HG03469 (cell line): ENCODE measurements at regions not wholly inside any gene's neighbourhood (a gene's known extent, or its start where the extent isn't known, plus 50 kb on each side); places are given as distances from the start of the nearest gene placed in this dataset.

Experiments
- ATAC-seq: cut with Tn5 transposase; IDR thresholded peaks from one replicate; pipeline ENCODE4 v1.9.1; 2021; ENCODE audit warnings: mild to moderate bottlenecking, moderate library complexity, moderate number of reproducible peaks; ENCODE audit not compliant: unreplicated experiment

DNA sequence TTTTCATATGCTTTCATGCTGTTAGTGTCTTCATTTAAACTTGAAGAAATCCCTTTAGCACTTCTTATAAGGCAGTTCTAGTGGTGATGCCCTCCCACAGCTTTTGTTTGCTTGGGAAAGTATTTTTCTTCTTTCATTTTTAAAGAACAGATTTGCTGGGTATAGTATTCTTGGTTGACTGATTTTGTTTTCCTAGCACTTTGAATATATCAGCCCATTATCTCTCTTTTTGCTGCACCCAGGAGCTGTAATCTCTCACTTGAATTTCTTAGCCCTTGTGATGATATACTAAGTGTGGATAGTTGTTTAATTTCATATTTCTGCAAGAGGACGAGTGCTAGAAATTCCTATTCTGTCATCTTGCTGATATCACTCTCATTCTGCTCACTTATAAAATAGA lies 283.7 kb downstream of the GPAT3 start:
- ATAC-seq, result no peak

DNA sequence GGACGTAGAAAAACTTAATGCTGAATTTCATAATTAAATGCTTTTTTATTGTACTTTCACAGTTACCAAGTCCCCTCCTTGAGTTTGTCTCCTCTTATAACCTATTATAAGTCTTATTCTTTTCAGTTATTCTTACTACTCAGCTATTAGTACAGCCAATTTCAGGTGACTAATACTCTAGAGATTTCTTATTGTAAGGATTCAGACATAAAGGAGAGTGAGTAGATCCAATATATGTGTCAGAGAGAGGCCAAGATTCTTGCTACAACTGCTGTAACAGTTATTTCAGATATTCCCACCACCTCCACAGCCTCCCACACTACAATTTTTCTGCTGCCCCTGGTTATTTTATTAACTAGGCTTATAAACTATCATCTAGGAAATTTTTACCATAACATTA lies 274.5 kb downstream of the GPAT3 start:
- ATAC-seq, result no peak

DNA sequence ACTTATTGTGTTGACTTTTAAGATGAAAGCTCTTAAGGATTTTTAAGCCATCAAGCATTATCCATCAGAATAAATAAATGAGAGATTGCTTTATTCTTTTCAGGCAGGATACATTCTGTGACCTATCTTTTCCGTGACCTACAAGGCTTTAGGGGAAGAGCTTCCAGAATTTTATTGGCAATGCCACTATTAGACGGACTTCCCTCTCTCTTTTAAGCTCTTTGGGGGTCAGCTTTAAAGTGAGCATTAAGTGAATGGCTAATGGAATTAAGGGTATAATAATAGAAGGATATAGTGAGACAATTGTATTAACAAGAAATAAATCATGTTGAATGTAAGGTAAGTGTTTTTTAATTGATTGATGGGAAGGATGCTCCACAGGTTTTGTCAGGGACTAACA lies 273.7 kb downstream of the GPAT3 start:
- ATAC-seq, result no peak

DNA sequence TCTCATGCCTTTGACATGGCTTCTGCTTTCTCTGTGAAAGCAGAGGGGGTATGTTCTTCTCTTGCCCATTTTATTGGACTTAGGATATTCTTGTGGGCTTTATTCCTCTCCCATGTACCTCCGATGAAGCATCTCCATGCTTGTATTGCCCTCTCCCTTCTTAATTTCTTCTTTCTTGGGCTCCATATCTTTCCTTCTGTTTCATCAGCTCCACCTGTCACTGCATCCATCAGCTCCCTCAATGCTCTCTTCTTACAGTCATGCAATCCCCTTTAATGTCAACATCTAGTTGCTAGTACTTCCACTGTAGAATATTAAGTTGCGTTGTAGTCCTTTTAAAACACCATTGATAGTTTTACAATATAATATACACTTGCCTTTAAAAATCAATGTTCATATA lies 257.6 kb downstream of the GPAT3 start:
- ATAC-seq, result no peak

DNA sequence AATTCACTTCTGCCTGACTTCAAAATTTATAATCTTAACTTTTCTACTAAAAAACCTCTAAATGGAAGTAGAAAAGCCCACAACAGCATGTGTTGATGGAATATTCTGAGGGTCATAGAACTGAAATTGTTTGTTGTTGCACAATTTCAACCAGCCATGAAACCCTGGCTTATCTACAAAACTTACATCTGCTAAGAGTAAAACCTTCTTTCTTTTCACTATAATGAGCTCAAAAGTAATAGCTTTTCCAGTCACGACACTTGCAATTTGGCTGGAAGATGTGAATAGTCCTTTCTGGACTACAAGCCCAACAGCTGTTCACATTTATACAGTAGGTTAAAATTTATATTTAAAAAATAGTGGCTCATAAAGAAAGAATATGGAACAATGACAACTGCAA lies 250.0 kb downstream of the GPAT3 start:
- no peak for ATAC-seq

DNA sequence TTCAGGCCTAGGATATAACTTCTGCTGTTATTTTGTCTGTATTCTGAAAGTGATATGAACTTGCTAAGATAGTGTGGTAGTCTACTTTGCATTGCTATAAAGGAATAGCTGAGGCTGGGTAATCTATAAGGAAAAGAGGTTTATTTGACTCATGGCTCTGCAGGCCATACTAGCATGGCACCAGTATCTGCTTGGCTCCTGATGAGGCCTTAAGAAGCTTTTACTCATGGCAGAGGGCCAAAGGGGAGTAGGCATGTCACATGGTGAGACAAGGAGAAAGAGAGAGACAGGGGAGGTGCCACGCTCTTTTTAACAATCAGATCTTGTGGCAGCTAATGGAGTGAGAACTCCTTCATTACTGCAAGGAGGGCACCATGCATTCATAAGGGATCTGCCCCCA lies 247.3 kb downstream of the GPAT3 start:
- ATAC-seq, result no peak

DNA sequence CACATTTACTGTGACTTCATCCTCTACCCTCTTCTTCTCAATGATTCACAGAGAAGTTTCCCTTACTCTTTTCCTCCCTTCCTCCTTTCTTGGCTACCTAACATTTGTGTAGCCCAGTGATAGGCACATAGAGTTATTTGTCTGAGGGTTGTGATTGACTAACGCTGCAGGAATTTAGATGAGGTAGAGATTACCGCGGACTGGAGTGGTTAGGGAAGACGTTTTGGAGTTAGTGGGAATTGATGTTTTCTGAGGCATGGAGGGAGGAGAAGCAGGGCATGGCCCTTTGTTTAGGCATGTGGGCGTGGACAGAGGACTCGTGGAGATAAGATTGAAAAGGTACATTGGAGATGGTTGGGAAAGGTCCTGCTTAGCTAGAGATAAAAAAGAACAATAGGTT lies 246.7 kb downstream of the GPAT3 start:
- no peak for ATAC-seq

DNA sequence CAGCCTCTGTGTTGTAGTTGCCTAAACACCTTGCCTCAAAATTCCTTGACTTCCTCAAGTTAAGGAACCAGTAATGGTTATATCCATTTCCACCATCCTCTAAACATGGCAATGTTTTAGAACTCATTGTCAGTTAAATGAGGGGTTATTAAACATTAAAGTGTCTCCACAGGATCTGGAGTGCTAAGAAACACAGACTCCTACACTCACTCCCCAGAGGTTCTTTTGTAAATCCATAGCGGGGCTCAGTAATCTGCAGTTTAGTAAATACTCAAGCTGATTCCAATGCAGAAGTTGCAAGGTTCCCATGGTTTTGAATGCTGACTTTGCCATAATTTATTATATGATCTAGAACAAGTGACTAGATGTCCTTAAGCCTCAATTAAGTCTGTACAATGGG lies 245.5 kb downstream of the GPAT3 start:
- ATAC-seq, result no peak

DNA sequence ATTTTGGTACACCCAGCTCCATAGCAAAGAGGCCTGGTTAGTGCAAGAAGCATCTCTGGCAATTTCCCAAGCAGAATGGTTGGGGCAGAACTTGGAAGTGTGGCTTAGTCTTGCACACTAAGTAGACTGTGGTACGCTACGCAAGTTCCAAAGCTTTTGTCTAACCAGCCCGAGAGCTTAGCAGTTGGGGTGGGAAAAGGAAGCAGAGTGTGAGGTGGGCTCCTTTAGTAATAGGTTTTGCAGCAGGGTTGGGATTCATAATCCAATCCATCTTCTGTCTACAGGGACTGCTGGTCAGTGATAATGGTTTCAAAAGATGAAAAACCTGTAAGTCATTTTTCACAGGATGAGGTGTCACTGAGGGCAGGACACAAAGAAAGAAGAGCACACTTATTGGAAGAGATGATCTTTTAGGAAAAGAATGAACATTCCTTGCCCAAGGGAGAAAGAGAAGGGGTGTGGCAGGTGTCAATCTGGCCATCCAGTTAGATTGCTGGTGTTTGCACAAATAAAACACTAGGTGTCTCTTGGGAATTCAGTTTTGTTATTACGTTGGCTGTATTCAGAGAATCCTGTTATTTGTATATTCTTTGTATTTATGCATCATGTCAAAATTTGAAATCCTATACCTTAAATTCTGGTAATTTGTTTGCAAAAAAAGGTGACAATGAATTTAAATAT lies 244.3 kb downstream of the GPAT3 start:
- no peak for ATAC-seq

DNA sequence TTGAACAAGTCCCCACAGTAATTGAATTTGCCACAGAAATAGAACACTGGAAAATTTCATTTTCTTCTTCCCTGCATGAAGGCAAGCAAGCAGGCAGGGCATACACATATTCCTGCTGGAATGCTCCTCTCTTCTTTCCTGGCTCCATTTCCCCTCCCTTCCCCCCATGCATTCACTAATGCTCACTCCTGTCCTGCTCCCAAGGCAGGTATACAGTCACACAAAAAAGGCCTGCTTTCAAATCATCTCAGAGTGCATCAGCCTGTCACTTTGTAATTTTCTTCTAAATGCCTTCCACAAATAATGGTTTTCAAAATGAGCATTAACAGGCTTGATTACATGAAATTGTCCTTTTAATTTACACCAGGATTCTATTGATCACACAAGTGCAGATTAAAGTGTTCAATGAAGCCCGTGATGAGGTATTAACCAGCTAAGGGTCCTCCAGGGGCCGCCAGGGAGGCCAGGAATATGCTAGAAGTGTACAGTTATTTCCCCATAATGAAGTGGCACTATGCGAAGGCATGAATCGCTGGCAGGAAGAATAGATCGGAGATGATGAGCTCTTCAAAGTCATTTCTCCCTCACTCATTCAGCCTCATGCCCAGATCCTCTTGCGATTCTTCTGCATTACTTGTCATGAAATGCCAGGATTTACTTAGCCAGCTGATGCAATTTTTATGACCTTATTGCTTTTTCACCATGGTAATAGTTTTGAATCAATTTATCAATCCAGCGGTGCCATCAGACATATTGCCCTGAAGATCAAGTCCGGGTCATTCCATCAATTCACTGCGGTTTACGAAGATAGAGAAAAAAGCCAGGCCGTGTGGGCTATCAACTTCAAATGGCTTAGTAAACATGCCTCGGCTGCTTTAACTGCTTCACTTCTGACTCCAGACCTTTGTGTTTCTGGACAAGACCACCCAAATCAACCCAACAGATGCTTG lies 243.5 kb downstream of the GPAT3 start:
- no peak for ATAC-seq

DNA sequence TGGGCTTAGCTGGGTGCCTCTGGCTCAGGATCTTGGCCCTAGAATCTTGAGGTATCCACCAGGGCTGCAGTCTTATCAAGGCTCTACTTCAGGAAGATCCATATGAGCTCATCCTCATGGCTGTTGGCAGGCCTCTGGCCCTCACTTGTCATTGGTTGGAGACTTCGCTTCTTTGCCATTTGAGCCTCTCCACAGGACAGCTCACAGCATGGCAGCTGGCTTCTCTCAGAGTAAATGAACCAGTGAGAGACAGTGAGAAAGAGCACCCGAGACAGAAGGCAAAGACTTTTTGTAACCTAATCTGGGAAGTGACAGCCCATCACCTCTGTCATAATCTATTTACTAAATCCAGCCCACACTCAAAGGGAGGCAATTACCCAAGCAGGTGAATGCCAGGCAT lies 236.8 kb downstream of the GPAT3 start:
- no peak for ATAC-seq

DNA sequence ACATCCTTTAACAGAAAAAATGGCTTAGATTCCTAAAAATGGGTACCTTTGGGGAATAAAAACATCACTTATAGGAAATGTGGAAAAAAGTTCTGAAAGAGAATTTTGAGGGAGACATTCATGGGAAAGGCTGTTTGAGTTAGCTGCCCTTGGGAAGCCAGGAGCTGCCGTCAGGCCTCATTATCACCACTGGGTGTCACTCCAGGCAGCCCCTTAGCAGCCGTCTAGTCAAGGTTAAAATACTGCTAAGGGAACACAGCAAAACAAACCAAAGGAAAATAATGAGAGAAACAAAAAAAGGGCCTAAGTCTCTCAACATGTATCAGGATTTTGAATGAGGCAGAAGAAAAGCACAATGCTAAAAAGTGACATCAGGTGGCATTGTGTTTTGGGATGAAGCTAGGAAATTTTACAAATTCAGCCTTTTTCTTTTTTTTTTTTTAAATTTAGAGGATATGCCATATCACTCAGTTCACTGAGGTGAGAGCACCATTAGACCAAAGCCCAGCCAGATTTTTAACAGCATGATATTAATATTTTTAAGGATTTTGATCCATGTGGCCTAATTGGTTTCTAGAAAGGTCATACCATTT lies 235.3 kb downstream of the GPAT3 start:
- ATAC-seq, result no peak

DNA sequence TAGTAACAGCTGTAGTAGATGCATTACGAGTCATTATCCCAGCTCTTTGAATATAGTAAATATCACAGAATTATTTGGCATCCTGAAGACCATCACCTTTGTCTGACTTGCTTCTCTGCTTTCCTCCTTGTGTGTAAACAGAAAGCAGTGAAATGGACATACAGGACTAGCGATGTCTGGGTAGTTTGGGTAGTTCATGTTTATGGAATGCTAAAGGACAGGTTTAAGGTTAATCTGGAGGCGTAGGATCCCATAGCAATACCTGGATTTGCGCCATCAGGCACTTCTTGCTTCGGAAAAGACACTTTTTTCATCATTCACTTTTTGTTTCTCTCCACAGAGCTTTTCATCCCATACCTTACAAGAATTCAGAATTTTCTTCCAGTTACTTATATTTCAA lies 232.2 kb downstream of the GPAT3 start:
- ATAC-seq, result no peak

DNA sequence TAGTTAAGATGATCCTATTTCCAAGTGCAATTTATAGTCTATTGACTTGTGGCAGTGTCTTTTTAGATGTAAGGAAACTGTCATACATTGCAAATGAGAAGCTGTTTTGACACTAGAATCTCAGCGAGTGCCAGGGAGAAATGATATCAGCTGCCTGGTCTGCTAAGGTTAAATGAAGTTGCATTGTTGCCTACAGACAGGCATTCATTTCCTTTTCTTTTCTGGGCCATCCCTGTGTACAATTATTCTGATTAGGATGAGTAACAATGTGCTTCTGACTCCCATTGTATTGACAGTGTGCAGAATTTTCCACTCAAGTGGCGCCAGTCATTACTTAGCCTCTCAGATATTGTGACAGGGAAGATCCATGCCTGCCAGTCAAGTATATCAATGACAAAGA lies 231.2 kb downstream of the GPAT3 start:
- ATAC-seq, result no peak

DNA sequence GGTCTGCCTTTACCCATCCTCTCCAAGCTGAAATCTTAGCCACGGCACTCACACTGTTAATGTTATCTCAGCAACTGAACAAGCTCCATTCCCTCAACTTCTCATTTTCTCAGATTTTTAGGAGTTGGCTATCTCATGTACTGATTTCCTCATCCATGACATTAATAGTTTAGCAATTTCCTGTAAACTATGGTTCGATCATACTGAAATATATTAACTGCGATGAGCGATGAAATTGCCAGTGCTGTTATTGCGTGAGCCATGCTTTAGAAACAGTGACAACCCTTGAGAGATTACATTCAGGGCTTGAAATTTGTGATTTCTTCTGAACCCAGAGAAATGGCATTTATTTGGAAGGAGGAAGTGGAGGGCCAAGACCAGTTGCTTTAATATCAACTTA lies 223.7 kb downstream of the GPAT3 start:
- ATAC-seq, result no peak

DNA sequence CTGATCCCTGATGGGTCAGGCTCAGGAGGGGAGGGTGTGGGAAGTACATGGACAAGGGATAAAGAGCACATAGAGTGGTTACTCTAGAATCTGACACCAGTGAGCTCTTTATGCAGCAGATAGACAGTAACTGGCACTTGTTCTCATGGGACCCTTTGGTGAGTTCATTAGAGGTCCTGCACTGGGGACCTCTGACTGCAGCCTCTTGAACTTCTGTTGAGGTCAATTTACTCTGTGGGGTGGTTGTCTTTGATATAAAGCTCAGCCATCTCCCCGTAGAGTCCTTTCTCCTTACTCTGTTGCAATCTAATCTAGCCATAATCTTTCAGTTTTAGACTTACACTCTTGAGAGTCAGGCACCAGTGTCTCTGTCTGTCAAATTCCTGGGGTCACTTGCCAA lies 222.4 kb downstream of the GPAT3 start:
- no peak for ATAC-seq

DNA sequence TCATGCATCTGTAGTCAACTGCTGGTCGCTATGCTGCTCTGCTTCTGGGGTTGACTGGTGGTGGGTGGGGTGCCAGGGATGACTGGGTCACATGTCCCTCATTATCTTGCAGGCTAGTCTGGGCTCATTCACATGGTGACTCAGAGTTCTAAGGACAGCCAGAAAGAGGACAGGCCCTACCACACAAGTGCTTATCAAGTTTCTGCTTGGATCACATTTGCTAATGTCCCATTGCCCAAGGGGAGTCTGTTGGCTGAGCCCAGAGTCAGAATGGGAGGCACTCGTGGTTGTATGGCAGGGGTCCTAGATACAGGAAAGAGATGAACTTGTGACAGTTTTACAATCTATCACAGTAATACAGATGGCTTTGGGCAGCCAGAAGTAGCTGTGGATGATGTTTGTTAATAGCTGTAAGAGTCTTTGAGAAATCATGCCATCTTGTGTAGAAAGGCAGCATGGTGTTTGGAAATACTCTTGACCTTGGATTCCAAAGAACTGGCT lies 221.3 kb downstream of the GPAT3 start:
- no peak for ATAC-seq

DNA sequence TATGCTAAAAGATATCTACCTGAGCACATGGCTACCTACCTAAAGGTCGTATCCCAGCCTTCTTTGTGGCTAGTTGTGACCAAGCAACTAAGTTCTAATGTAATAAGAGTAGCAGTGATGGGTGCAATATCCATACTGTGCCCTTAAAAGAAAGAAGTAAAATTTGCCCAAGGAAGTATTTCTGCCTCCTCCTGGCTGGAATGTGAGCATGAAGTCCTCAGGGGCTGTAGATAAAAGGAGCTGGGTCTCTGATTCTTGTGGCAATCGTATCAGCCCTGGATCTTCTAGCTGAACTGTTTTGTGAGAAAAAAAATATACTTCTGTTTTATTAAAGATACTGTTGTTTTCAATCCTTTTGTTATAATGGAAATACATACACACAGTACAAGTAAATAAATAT lies 217.4 kb downstream of the GPAT3 start:
- no peak for ATAC-seq

DNA sequence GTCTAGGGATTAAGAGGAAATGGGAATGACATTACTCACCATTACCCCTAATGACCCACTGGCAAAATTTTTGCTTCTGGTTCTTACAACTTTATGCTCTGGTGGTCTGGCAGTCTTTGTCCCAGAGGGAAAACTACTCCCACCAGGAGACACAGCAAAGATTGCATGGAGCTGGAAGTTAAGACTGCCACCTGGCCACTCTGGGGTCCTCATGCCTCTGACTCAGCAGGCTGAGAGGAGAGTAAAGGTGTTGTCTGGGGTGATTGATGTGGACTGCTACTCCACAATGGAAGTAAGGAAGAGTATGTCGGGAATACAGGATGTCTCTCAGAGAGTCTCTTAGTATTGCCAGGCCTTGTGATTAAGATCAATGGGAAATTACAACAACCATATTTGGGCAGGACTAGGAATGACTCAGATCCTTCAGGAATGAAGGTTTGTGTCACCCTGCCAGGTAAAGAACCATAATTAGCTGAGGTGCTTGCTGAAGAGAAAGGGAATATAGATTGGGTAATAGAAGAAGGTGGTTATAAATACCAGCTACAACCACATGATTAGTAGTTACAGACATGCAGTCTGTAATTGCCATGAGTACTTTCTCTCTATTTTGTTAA lies 215.5 kb downstream of the GPAT3 start:
- ATAC-seq, result no peak

DNA sequence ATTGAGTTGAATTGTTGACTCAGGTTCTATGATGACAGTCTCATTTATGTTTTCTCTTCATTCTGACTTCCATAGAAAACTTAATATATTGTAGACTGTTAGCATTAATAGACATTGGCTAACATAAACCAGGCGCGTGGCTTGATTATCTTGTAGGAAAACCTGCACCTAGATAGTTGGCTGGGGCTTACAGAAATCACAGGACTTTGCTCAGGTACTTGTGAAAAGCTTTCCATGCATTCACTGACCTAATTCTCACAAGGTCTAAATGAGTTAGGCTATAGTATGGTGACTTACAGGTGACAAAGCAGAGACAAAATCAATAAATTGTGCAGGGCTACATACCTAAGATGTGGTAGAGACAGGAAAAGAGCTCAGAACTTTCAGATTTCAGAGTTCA lies 212.8 kb downstream of the GPAT3 start:
- ATAC-seq, result no peak

DNA sequence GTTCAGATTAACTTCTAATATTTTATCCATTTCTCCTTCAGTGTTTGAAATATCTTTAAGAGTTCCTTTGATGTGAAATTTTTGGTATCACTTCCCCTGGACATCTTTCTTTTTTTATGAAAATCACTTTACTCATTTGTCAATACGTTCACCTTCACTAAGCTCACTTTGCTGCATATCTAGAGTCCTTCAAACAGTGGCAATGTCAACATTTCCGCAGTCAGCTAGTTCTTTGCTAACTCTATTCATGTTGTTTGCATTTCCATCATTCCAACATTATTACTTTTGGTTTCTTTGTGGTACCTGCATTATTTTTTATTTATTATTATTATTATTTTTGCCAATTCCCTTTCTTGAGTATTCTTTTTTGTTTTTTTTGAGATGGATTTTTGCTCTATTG lies 203.0 kb downstream of the GPAT3 start:
- ATAC-seq, result no peak
